ENCODE measurements at regions not wholly inside any gene's neighbourhood (a gene's known extent, or its start where the extent isn't known, plus 50 kb on each side); places are given as distances from the start of the nearest gene placed in this dataset.

GRCh38 chr10:130740166-130740565 is 571.4 kb downstream of the TCERG1L start:
- Histone ChIP-seq H3K4me1 (ENCODE audit: insufficient read depth) (no peaks in the 10 kb centered on the region), H3K4me3 (no peak overlapping the region), H3K27me3 (no peaks in the 10 kb centered on the region), H3K9me3 (no peaks in the 10 kb centered on the region), H3K36me3 (no peaks in the 10 kb centered on the region), H3K27ac (no peak overlapping the region)
- TF ChIP-seq CTCF (IDR thresholded peaks at IDR 0.05), result no peak
- no peak for TF ChIP-seq EP300 (IDR thresholded peaks at IDR 0.05)
- no peak for TF ChIP-seq POLR2A (IDR thresholded peaks at IDR 0.05)
- 76 to 83% (median 78%) methylated on average over 11 of the region's 11 CpGs for WGBS, 3 donors
- intact Hi-C loops (cut with DNase I), result no loop called here
- peak in 1 of 5 donors; percentile 9 for DNase-seq

DNA sequence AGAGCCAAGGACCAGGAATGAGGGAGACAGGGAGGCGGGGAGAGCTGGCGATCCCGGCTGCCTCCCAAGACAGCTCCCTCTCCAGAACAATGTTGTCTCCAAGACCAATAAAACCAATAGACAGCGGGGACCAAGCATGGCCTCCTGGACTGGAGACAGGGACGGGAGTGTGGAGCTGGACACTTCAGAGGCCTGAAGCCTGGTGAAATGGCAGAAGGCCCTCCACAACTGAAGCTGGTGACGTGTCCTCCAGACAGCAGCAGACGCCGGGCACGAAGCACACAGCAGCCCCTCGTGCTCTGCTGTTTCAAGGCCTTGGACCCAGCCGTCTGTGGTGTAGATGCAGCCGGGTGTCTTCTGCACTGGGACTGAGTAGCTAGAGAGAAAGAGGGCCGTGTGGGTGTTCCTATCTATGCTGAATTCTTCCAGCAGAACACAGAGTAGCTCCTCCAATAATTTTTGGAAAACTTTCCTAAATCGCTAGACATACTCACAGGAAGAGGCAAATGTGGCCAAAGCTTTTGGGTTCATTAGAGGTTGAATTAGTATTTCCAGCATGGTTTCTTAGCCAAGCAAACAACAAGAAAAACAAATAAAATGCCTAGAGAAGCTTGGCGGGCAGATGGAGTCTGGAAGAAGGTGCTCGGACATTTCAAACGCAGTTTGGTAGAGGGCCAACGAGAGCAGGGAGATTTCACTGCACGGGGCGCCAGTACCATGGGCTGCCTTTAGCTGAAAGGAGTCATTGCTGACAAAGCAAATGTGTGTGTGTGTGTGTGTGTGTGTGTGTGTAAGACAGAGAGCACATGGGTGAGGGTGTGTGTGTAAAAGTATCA is 570.4 kb downstream of the TCERG1L start:
- no peak overlapping the region for H3K27ac ChIP-seq
- intact Hi-C loops (cut with DNase I), result no loop called here
- no peaks in the 10 kb centered on the region for H3K4me1 ChIP-seq (ENCODE audit: insufficient read depth)
- WGBS, 3 donors, result 23 to 29% (median 25%) methylated on average over 20 of the region's 20 CpGs
- H3K36me3 ChIP-seq, result no peaks in the 10 kb centered on the region
- H3K4me3 ChIP-seq, result no peak overlapping the region
- H3K27me3 ChIP-seq, result no peaks in the 10 kb centered on the region
- no peaks in the 10 kb centered on the region for H3K9me3 ChIP-seq
- no peak for TF ChIP-seq CTCF (IDR thresholded peaks at IDR 0.05)
- no peak for TF ChIP-seq POLR2A (IDR thresholded peaks at IDR 0.05)
- TF ChIP-seq EP300 (IDR thresholded peaks at IDR 0.05), result no peak
- DNase-seq, result peak in 1 of 5 donors; percentile 16

DNA sequence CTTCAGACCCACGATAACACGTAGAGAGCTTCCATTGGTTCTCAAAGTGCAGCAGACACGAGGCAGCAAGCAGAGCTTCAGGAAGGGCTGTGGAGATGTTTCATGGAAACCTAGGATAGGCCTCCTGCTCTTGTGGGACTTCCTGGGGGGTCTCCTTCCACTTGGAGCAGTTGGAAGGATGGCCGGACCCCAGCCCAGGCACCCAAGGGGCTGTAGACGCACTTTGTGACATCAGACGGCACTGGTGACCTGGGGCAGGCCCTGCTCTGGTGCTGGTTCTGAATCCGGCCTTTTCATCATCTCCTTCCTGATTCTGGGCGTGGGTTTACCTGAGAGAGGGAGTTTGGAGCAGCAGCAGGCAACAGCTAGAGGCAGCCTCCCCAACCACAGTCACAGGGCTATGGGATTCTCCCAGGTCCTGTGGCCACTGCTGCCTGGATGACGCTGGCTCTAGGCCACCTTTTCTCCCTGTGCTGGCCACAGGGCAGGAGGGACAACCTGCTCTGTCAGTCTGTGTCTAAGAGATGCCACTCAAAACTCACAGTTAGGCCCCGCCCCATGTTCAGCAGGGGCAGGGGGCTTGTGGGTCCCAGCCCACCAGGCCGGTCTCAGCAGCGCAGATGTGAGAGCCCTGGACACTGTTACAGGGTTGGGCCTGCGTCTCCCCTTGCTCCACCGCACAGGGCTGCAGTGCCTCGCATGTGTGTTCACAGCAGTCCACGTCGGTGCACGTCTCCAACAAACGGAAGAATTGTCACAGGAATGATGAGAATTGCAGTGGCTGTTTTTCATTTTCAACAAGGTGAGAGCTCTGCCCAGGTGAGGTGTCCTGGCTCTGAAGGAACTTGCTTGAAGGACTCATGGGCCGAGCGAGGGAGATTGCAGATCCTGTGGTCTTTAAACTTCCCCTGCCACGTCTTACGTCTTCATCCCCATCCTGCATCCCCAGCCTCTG is 569.3 kb downstream of the TCERG1L start:
- Histone ChIP-seq H3K27ac (no peak overlapping the region), H3K4me1 (ENCODE audit: insufficient read depth) (no peaks in the 10 kb centered on the region), H3K27me3 (no peaks in the 10 kb centered on the region), H3K36me3 (no peaks in the 10 kb centered on the region), H3K4me3 (no peak overlapping the region), H3K9me3 (no peaks in the 10 kb centered on the region)
- intact Hi-C loops (cut with DNase I), result no loop called here
- WGBS, 3 donors, result 78 to 82% (median 81%) methylated on average over 23 of the region's 23 CpGs
- peak in 1 of 5 donors; percentile 3 for DNase-seq
- TF ChIP-seq CTCF (IDR thresholded peaks at IDR 0.05) (no peak), EP300 (IDR thresholded peaks at IDR 0.05) (no peak), POLR2A (IDR thresholded peaks at IDR 0.05) (no peak)

DNA sequence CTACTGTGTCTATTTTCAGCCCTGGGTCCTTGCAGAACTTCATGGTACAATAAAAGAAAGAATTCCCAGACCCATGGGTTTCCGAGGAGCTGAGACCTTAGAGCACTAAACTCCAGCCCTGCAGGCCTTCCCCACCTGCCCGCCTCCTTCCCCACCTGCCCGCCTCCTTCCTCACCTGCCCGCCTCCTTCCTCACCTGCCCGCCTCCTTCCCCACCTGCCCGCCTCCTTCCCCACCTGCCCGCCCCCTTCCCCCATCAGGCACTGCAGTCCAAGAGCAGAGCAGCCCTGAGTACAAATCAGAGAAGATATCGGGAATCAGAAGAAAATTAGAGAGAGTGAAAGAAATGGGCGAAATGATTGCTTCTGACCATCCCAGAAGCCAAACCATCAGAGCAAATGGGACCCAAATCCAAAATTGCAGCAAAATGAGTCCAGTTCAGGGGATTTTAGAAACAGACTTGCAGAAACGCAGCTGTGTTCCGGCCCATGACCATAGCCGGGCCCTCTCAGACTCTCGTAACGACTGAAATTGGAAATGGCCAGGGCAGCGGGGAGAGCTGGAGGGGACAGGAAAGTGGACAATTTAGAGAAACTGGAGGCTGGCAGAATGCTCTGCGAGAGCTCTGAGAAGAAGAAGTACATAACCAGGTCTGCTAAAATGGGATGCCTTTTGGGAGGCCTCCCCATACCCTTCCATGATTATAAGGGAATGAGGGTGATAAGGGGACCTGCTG is 568.4 kb downstream of the TCERG1L start:
- H3K4me3 ChIP-seq, result no peak overlapping the region
- 84 to 90% (median 85%) methylated on average over 16 of the region's 16 CpGs for WGBS, 3 donors
- H3K27ac ChIP-seq, result no peak overlapping the region
- no peaks in the 10 kb centered on the region for H3K9me3 ChIP-seq
- H3K36me3 ChIP-seq, result no peaks in the 10 kb centered on the region
- peak in 1 of 5 donors; percentile 2 for DNase-seq
- no peaks in the 10 kb centered on the region for H3K4me1 ChIP-seq (ENCODE audit: insufficient read depth)
- TF ChIP-seq EP300 (IDR thresholded peaks at IDR 0.05), result no peak
- TF ChIP-seq POLR2A (IDR thresholded peaks at IDR 0.05), result no peak
- TF ChIP-seq CTCF (IDR thresholded peaks at IDR 0.05), result no peak
- intact Hi-C loops (cut with DNase I), result no loop called here
- H3K27me3 ChIP-seq, result no peaks in the 10 kb centered on the region

Measured in ovary (tissue), 7 donors.